OCI-LY7 (cell line): ENCODE measurements at regions not wholly inside any gene's neighbourhood (a gene's known extent, or its start where the extent isn't known, plus 50 kb on each side); places are given as distances from the start of the nearest gene placed in this dataset.

Experiments
- BruUV-seq: library from RNA; stranded (reverse); fragments of 400-500 nt; replicated peaks from 2 replicates; lab custom pipeline; 2021; lab: Mats Ljungman, UMichigan
- CTCF ChIA-PET: fragments of 300-600 bp; sonication (Branson Sonifier 250); formaldehyde crosslinking; loops from one replicate; lab custom pipeline; 2022; ENCODE audit warnings: antibody characterized with exemption; ENCODE audit not compliant: unreplicated experiment; lab: Charles Lee
- POLR2A ChIA-PET: fragments of 300-600 bp; sonication (Branson Sonifier 250); formaldehyde crosslinking; loops from one replicate; lab custom pipeline; 2022; ENCODE audit warnings: antibody characterized with exemption; lab: Charles Lee
- DNase-seq: peaks from one replicate; pipeline ENCODE4 v3.0.0-alpha.2; 2015; ENCODE audit warnings: low spot score
- H2AFZ ChIP-seq: fragments of 200-600 bp; sonication (generic), shearing (Covaris generic); 2 replicates; pipeline ENCODE4 v1.6.1; 2014; ENCODE audit warnings: mild to moderate bottlenecking, antibody characterized with exemption, low read length, moderate library complexity
- H3K27ac ChIP-seq: fragments of 200-600 bp; sonication (generic); 2 replicates; pipeline ENCODE4 v1.5.1; 2014; ENCODE audit warnings: mixed run types, low read depth, mild to moderate bottlenecking, moderate library complexity, low read length, inconsistent platforms; ENCODE audit not compliant: poor library complexity, severe bottlenecking
- H3K36me3 ChIP-seq: fragments of 200-600 bp; sonication (generic); 2 replicates; pipeline ENCODE4 v1.6.1; 2014; ENCODE audit warnings: mild to moderate bottlenecking, antibody characterized with exemption, low read length, moderate library complexity, mixed read lengths; ENCODE audit not compliant: insufficient read depth
- H3K4me1 ChIP-seq: fragments of 200-600 bp; sonication (generic); 2 replicates; pipeline ENCODE4 v1.5.1; 2014; ENCODE audit warnings: mild to moderate bottlenecking, low read length; ENCODE audit not compliant: insufficient read depth, poor library complexity, severe bottlenecking
- H3K4me2 ChIP-seq: fragments of 200-600 bp; sonication (generic); 2 replicates; pipeline ENCODE4 v1.6.1; 2014; ENCODE audit warnings: mild to moderate bottlenecking, low read length
- H3K4me3 ChIP-seq: fragments of 200-600 bp; sonication (generic); 2 replicates; pipeline ENCODE4 v1.5.1; 2014; ENCODE audit warnings: mild to moderate bottlenecking, low read depth, low read length; ENCODE audit not compliant: poor library complexity, severe bottlenecking
- H3K79me2 ChIP-seq: fragments of 200-600 bp; sonication (generic); 2 replicates; pipeline ENCODE4 v1.6.1; 2016; ENCODE audit warnings: low read depth, mild to moderate bottlenecking, low read length, moderate library complexity, mixed read lengths; ENCODE audit not compliant: insufficient read depth
- H3K9me2 ChIP-seq: fragments of 200-600 bp; sonication (generic); 2 replicates; pipeline ENCODE4 v1.6.1; 2016; ENCODE audit warnings: mild to moderate bottlenecking, low read length, mixed read lengths; ENCODE audit not compliant: insufficient read depth
- H3K9me3 ChIP-seq: fragments of 200-600 bp; sonication (generic); 2 replicates; pipeline ENCODE4 v1.6.1; 2014; ENCODE audit warnings: mild to moderate bottlenecking, mixed run types, low read length, mixed read lengths
- H4K20me1 ChIP-seq: fragments of 200-600 bp; sonication (generic); 2 replicates; pipeline ENCODE4 v1.6.1; 2014; ENCODE audit warnings: mild to moderate bottlenecking, antibody characterized with exemption, low read length, moderate library complexity, mixed read lengths; ENCODE audit not compliant: insufficient read depth
- CTCF ChIP-seq: fragments of 200-600 bp; sonication (generic); conservative IDR thresholded peaks from 2 replicates; pipeline ENCODE4 v1.5.1; 2014; ENCODE audit warnings: mild to moderate bottlenecking, antibody characterized with exemption, low read length, moderate library complexity, mixed read lengths
- EZH2phosphoT487 ChIP-seq: fragments of 200-600 bp; sonication (generic); IDR thresholded peaks from 2 replicates; pipeline ENCODE4 v1.6.1; 2018; ENCODE audit warnings: low read depth, borderline replicate concordance, mild to moderate bottlenecking, mixed run types, antibody characterized with exemption, low read length, moderate library complexity, mixed read lengths
- intact Hi-C: fragments of 100-400 bp; cut with micrococcal nuclease; formaldehyde crosslinking; loops from one replicate; pipeline ENCODE4 v1.10.0; 2022; ENCODE audit not compliant: unreplicated experiment

- no peak for DNase-seq
- no peak overlapping the region for H3K4me3 ChIP-seq
- no TSS peak for BruUV-seq
- no peaks in the 10 kb centered on the region for H3K79me2 ChIP-seq
- no peak overlapping the region for H3K4me2 ChIP-seq
- intact Hi-C loops, result no loop called here
- no peak overlapping the region for H2AFZ ChIP-seq
- CTCF ChIA-PET, result no interaction called here
- H3K9me3 ChIP-seq, result no peaks in the 10 kb centered on the region
- no peaks in the 10 kb centered on the region for H3K9me2 ChIP-seq
- no peaks in the 10 kb centered on the region for H3K4me1 ChIP-seq
- no peaks in the 10 kb centered on the region for H3K36me3 ChIP-seq
- no peak for TF ChIP-seq CTCF
- no peak for TF ChIP-seq EZH2phosphoT487
- no peak overlapping the region for H3K27ac ChIP-seq
- POLR2A ChIA-PET, result interaction anchor here (0.6 to 1.0 kb wide), 3 partner anchors 19 to 32 kb away, joined by 3 to 6 read pairs (median 5); no protein-coding TSS in a partner anchor
- H4K20me1 ChIP-seq, result no peaks in the 10 kb centered on the region
Measured at GRCh38 chr9:17865881-17866280, 287.0 kb downstream of the SH3GL2 start.

- H2AFZ ChIP-seq, result no peak overlapping the region
- CTCF ChIA-PET, result no interaction called here
- DNase-seq, result no peak
- POLR2A ChIA-PET, result no interaction called here
- intact Hi-C loops, result no loop called here
- H3K4me1 ChIP-seq, result no peaks in the 10 kb centered on the region
- H3K27ac ChIP-seq, result no peak overlapping the region
- TF ChIP-seq EZH2phosphoT487 (no peak), CTCF (no peak)
- no peaks in the 10 kb centered on the region for H3K79me2 ChIP-seq
- H3K36me3 ChIP-seq, result no peaks in the 10 kb centered on the region
- H4K20me1 ChIP-seq, result no peaks in the 10 kb centered on the region
- H3K9me2 ChIP-seq, result no peaks in the 10 kb centered on the region
- H3K9me3 ChIP-seq, result no peaks in the 10 kb centered on the region
- BruUV-seq, result no TSS peak
- H3K4me2 ChIP-seq, result no peak overlapping the region
- no peak overlapping the region for H3K4me3 ChIP-seq
Measured at GRCh38 chr9:17870722-17871121, 291.9 kb downstream of the SH3GL2 start.

- H3K9me2 ChIP-seq, result no peaks in the 10 kb centered on the region
- H3K27ac ChIP-seq, result no peak overlapping the region
- no peak for TF ChIP-seq EZH2phosphoT487
- BruUV-seq, result no TSS peak
- ChIA-PET POLR2A (no interaction called here), CTCF (no interaction called here)
- H3K36me3 ChIP-seq, result no peaks in the 10 kb centered on the region
- H3K79me2 ChIP-seq, result no peaks in the 10 kb centered on the region
- intact Hi-C loops, result no loop called here
- no peaks in the 10 kb centered on the region for H4K20me1 ChIP-seq
- H3K4me3 ChIP-seq, result no peak overlapping the region
- no peak overlapping the region for H3K4me2 ChIP-seq
- no peaks in the 10 kb centered on the region for H3K4me1 ChIP-seq
- H2AFZ ChIP-seq, result no peak overlapping the region
- no peaks in the 10 kb centered on the region for H3K9me3 ChIP-seq
- no peak for DNase-seq
Measured at GRCh38 chr9:17871213-17871890, 292.5 kb downstream of the SH3GL2 start.
